Smooth muscle cell of the brain vasculature (primary cell): ENCODE measurements at regions not wholly inside any gene's neighbourhood (a gene's known extent, or its start where the extent isn't known, plus 50 kb on each side); places are given as distances from the start of the nearest gene placed in this dataset.
A peak's percentile ranks its signal among the peaks of the same experiment; 100 is the strongest.

Experiments used
- DNase-seq: peaks from one replicate; pipeline ENCODE4 v3.0.0-alpha.2; 2012; ENCODE audit warnings: low read depth, low spot score

GRCh38 chr19:13606156-13606555 is 99.9 kb upstream of the CACNA1A start:
- no peak for DNase-seq

GRCh38 chr19:13604902-13605586 is 98.8 kb upstream of the CACNA1A start:
- DNase-seq = no peak

GRCh38 chr19:13600802-13601201 is 94.5 kb upstream of the CACNA1A start:
- DNase-seq = no peak

GRCh38 chr19:13600091-13600490 is 93.8 kb upstream of the CACNA1A start:
- no peak for DNase-seq

- DNase-seq = no peak
These were observed 93.4 kb upstream of the CACNA1A start for GRCh38 chr19:13599681-13600080.

GRCh38 chr19:13598098-13598497 is 91.8 kb upstream of the CACNA1A start:
- DNase-seq = no peak

GRCh38 chr19:13597640-13598039 is 91.4 kb upstream of the CACNA1A start:
- no peak for DNase-seq

- DNase-seq = peak; percentile 9
These were observed 82.9 kb upstream of the CACNA1A start for GRCh38 chr19:13588957-13589833.

GRCh38 chr19:13585512-13585911 is 79.2 kb upstream of the CACNA1A start:
- DNase-seq = no peak

GRCh38 chr19:13583753-13584152 is 77.5 kb upstream of the CACNA1A start:
- no peak for DNase-seq

GRCh38 chr19:13583114-13583513 is 76.8 kb upstream of the CACNA1A start:
- DNase-seq = no peak

GRCh38 chr19:13581576-13581975 is 75.3 kb upstream of the CACNA1A start:
- no peak for DNase-seq

GRCh38 chr19:13579388-13580060 is 73.2 kb upstream of the CACNA1A start:
- no peak for DNase-seq

- no peak for DNase-seq
These were observed 70.4 kb upstream of the CACNA1A start for GRCh38 chr19:13576726-13577125.

GRCh38 chr19:13574933-13575332 is 68.7 kb upstream of the CACNA1A start:
- no peak for DNase-seq

GRCh38 chr19:13573056-13573667 is 66.9 kb upstream of the CACNA1A start:
- no peak for DNase-seq

GRCh38 chr19:13561461-13561860 is 55.2 kb upstream of the CACNA1A start:
- no peak for DNase-seq

- DNase-seq = no peak
These were observed 51.6 kb upstream of the CACNA1A start for GRCh38 chr19:13557756-13558398.

- DNase-seq = no peak
These were observed 50.3 kb upstream of the CACNA1A start for GRCh38 chr19:13556552-13556951.
